HEK293 (cell line): ENCODE measurements at regions not wholly inside any gene's neighbourhood (a gene's known extent, or its start where the extent isn't known, plus 50 kb on each side); places are given as distances from the start of the nearest gene placed in this dataset.
"Not testable (repeated sequence)": the region's sequence is repeated elsewhere in the genome, so short reads cannot be mapped to it uniquely, and the experiment has no call there.

Source experiments
- CTCF ChIP-seq: fragments of 450-650 bp; formaldehyde crosslinking; IDR thresholded peaks from 2 replicates; pipeline ENCODE4 v1.5.1; 2016; ENCODE audit warnings: missing biosample characterization, missing genetic modification characterization
- ELK4 ChIP-seq: IDR thresholded peaks from 2 replicates; pipeline ENCODE4 v1.6.1; 2011; ENCODE audit warnings: mild to moderate bottlenecking, low read depth, low read length, borderline replicate concordance
- KLF10 ChIP-seq: fragments of 450-650 bp; IDR thresholded peaks from 2 replicates; pipeline ENCODE4 v1.5.1; 2018; ENCODE audit warnings: missing biosample characterization, mild to moderate bottlenecking, missing genetic modification characterization
- ZEB2 ChIP-seq: fragments of 450-650 bp; formaldehyde crosslinking; IDR thresholded peaks from 2 replicates; pipeline ENCODE4 v1.5.1; 2016; ENCODE audit warnings: missing biosample characterization, missing genetic modification characterization
- ZNF10 ChIP-seq: fragments of 450-650 bp; formaldehyde crosslinking; IDR thresholded peaks from 2 replicates; pipeline ENCODE4 v1.5.1; 2017; ENCODE audit warnings: missing biosample characterization, missing genetic modification characterization
- ZNF148 ChIP-seq: fragments of 450-650 bp; formaldehyde crosslinking; IDR thresholded peaks from 2 replicates; pipeline ENCODE4 v1.5.0; 2017; ENCODE audit warnings: missing biosample characterization, missing genetic modification characterization, borderline replicate concordance
- ZNF24 ChIP-seq: fragments of 450-650 bp; formaldehyde crosslinking; IDR thresholded peaks from 2 replicates; pipeline ENCODE4 v1.5.1; 2016; ENCODE audit warnings: missing biosample characterization, missing genetic modification characterization
- ZNF398 ChIP-seq: fragments of 450-650 bp; formaldehyde crosslinking; IDR thresholded peaks from 2 replicates; pipeline ENCODE4 v1.5.1; 2017; ENCODE audit warnings: missing biosample characterization, missing genetic modification characterization
- ZNF449 ChIP-seq: fragments of 450-650 bp; formaldehyde crosslinking; IDR thresholded peaks from 2 replicates; pipeline ENCODE4 v1.5.1; 2017; ENCODE audit warnings: missing biosample characterization, mild to moderate bottlenecking, missing genetic modification characterization, moderate library complexity
- ZNF530 ChIP-seq: fragments of 450-650 bp; formaldehyde crosslinking; IDR thresholded peaks from 2 replicates; pipeline ENCODE4 v1.5.1; 2016; ENCODE audit warnings: low read depth, missing biosample characterization, missing genetic modification characterization
- ZNF843 ChIP-seq: fragments of 450-650 bp; formaldehyde crosslinking; IDR thresholded peaks from 2 replicates; pipeline ENCODE4 v1.5.1; 2016; ENCODE audit warnings: missing biosample characterization, missing genetic modification characterization

- not testable (repeated sequence) for TF ChIP-seq ZNF148 (tag by site-specific recombination); ZNF530; CTCF (tag by site-specific recombination); ELK4; ZNF398; ZNF10 (tag by site-specific recombination); ZNF843 (tag by site-specific recombination); ZEB2; KLF10 (tag by site-specific recombination); ZNF449 (tag by site-specific recombination); ZNF24 (tag by site-specific recombination)
Measured at GRCh38 chr20:30916404-30916803, 341.1 kb upstream of the DEFB115 start.
